Mammary epithelial cell (primary cell): ENCODE measurements at regions not wholly inside any gene's neighbourhood (a gene's known extent, or its start where the extent isn't known, plus 50 kb on each side); places are given as distances from the start of the nearest gene placed in this dataset.

Source experiments
- CTCF ChIP-seq, 2 donors: IDR thresholded peaks in 1 of 2; conservative IDR thresholded peaks in 1 of 2; 2 replicates each; pipeline ENCODE4 v1.5.1; 2011 to 2012; ENCODE audit warnings: inconsistent platforms in 2 of 2, low read length in 2 of 2, mild to moderate bottlenecking in 2 of 2, control low read depth in 1 of 2, low read depth in 1 of 2; ENCODE audit not compliant: insufficient read depth in 1 of 2; ENCODE audit errors: extremely low read depth in 1 of 2
- EZH2 ChIP-seq: IDR thresholded peaks from 2 replicates; pipeline ENCODE4 v1.6.1; 2012; ENCODE audit warnings: low read length, inconsistent platforms, borderline replicate concordance

GRCh38 chr2:138276339-138276738 is 225.2 kb upstream of the SPOPL start:
- TF ChIP-seq CTCF (conservative IDR thresholded peaks at IDR 0.05 in 1 of 2, IDR thresholded peaks at IDR 0.05 in 1 of 2; ENCODE audit: extremely low read depth in 1 of 2, insufficient read depth in 1 of 2, low read depth in 1 of 2, low read length in 2 of 2) (no peak), EZH2 (no peak)
